Activated T-helper 1 cell treated with anti-CD3 and anti-CD28 coated beads, Interleukin-12 subunit alpha, Interleukin-12 subunit beta, Interleukin-2, Interleukin-4 antibody, amounts not matched to agents 30 ng/mL and 10 ng/mL and 1 ng/mL, durations not matched to agents 14 hours and 24 hours and 36 hours (primary cell): ENCODE measurements at regions not wholly inside any gene's neighbourhood (a gene's known extent, or its start where the extent isn't known, plus 50 kb on each side); places are given as distances from the start of the nearest gene placed in this dataset.

Experiments
- DNase-seq: peaks from one replicate; pipeline ENCODE4 v3.0.0; 2021; ENCODE audit warnings: low spot score
- H3K27ac Mint-ChIP-seq: one replicate; pipeline ENCODE4 v1.8.0; 2021; ENCODE audit warnings: mild to moderate bottlenecking, mixed read lengths
- H3K27me3 Mint-ChIP-seq: one replicate; pipeline ENCODE4 v1.8.0; 2022; ENCODE audit warnings: mild to moderate bottlenecking, moderate library complexity, mixed read lengths; ENCODE audit not compliant: insufficient read depth
- H3K36me3 Mint-ChIP-seq: one replicate; pipeline ENCODE4 v1.8.0; 2021; ENCODE audit warnings: low read depth, mixed read lengths
- H3K4me1 Mint-ChIP-seq: one replicate; pipeline ENCODE4 v1.8.0; 2021; ENCODE audit warnings: low read depth, mixed read lengths
- H3K4me3 Mint-ChIP-seq: one replicate; pipeline ENCODE4 v1.8.0; 2021; ENCODE audit warnings: mild to moderate bottlenecking, moderate library complexity, mixed read lengths
- H3K9me3 Mint-ChIP-seq: one replicate; pipeline ENCODE4 v1.8.0; 2021; ENCODE audit warnings: mixed read lengths
- intact Hi-C: fragments of 100-400 bp; cut with micrococcal nuclease; formaldehyde crosslinking; loops from one replicate; pipeline ENCODE4 v1.15.1; 2024

DNA sequence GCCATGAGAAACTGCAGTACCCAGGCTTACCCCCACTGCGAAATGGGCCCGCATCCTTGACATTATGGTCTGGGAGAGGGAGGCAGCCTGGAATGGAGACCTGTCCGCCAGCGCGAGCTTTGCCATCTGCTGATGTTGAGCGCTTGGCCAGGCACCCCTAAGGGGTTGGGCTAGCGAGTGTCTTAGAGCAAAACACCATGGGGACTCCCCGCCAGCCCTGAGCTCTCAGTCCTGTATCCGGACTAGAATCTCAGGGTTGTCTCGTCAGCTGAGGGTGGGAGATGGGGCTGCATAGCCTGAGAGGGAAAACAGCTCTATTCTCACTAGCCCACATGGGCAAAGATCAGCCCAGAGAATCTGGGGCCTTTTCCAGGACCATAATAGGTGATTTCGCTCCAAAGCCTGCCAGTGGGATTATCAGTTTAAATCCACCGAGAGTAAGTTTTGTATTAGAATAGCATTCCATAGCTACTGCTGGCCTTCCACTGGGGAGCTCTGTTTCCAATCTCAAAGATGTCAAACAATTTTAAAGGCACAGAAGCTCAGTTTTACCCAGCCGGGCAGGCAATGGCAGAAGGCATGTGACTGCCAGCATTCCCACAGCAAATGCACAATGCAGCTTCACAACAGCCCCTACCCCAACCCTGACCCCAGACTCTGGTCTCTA, 167.5 kb upstream of the TPM1 start:
- intact Hi-C loops, result no loop called here
- peaks cover 7% of the 10 kb centered on the region for H3K4me1 Mint-ChIP-seq

DNA sequence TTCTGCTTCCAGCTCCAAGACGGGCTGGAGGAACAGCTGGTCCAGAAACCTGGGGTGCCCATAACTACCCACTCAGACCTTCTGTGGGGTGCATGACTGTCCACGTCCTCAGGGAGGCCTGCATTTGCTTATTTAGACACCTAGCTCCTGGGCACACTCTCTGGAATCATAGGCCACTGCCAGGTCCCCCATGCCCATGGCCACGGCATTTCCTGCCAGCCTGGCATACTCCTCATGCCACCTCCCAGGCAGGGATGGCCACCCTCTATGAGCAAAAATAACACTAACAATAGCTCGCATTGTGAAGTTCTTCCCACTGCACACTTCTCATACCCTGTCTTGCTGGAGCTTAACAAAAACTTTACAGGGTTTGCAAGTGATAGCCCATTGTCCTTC, 166.9 kb upstream of the TPM1 start:
- Mint-ChIP-seq H3K36me3 (no peaks in the 10 kb centered on the region), H3K27me3 (peaks cover 6% of the 10 kb centered on the region), H3K4me3 (no peak overlapping the region), H3K4me1 (peaks cover 10% of the 10 kb centered on the region), H3K27ac (no peak overlapping the region), H3K9me3 (no peaks in the 10 kb centered on the region)
- DNase-seq, result no peak
- intact Hi-C loops, result no loop called here

More for the DNA sequence above, 167.5 kb upstream of the TPM1 start:
- DNase-seq, result no peak
- Mint-ChIP-seq H3K36me3 (no peaks in the 10 kb centered on the region), H3K27ac (no peak overlapping the region), H3K9me3 (no peaks in the 10 kb centered on the region), H3K4me3 (no peak overlapping the region), H3K27me3 (peaks cover 6% of the 10 kb centered on the region)

DNA sequence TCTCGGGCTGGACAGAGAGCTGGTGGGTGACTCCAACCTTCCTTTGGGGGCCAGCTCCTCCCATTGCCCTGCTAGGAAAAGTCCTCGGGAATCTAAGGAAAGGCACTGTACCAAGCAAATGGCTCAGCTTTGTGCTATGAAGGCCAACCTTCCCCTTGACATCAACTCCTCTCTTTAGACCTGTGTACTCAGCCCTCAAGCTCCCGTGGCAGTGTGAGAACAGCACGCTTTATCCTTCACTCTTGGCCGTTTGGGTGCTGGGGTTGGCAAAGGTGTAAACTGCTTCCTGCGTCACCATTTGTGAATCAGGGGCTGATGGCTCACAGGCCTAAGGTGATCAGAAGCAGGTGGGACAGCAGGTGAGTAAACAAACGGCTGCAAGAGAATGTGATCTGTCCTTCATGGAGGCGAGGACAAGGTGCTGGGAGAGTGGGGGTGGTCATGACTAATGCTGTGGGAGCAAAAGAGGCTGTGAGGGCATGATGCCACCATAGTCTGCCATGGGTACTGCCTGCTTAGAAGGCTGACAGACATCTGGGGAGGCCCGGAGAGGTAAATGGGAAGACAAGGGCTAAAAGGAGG, 165.2 kb upstream of the TPM1 start:
- Mint-ChIP-seq H3K27ac (no peak overlapping the region), H3K27me3 (peaks cover 6% of the 10 kb centered on the region), H3K4me1 (peaks cover 10% of the 10 kb centered on the region), H3K9me3 (no peaks in the 10 kb centered on the region), H3K36me3 (no peaks in the 10 kb centered on the region), H3K4me3 (no peak overlapping the region)
- intact Hi-C loops, result no loop called here
- DNase-seq, result no peak

DNA sequence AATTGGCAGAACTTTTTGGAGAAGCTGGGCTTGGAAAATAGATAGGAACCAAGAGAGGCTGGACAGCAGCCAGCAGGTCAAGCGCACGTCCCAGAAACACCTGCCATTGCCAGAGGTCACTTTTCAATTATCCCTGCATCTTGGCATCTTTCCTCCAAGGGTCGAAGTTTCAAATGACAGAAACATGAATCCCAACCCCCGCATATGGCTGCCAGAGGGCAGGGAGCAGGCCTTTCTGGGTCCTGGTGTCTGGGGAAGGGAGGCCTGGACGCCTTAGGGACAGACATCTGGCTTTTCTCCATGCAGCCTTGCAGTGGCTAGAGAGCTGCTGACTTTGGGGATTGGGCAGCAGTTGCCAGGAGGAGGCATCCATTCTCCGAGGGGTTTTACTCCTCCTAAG, 164.5 kb upstream of the TPM1 start:
- Mint-ChIP-seq H3K9me3 (no peaks in the 10 kb centered on the region), H3K27me3 (peaks cover 6% of the 10 kb centered on the region), H3K36me3 (no peaks in the 10 kb centered on the region), H3K4me1 (peaks cover 10% of the 10 kb centered on the region), H3K4me3 (no peak overlapping the region), H3K27ac (no peak overlapping the region)
- intact Hi-C loops, result no loop called here
- DNase-seq, result no peak

DNA sequence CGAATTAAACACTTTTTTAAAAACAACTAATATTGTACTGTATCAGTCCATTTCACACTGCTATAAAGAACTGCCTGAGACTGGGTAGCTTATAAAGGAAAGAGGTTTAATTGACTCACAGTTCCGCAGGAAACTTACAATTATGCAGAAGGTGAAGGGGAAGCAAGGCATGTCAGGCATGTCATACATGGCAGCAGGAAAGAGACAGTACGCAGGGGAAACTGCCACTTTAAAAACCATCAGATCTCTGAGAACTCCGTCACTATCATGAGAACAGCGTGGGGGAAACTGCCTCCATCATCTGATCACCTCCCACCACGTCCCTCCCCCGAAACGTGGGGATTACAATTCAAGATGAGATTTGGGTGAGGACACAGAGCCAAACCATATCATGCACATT, 162.8 kb upstream of the TPM1 start:
- Mint-ChIP-seq H3K4me3 (no peak overlapping the region), H3K4me1 (peaks cover 10% of the 10 kb centered on the region), H3K27ac (no peak overlapping the region), H3K36me3 (no peaks in the 10 kb centered on the region), H3K27me3 (peaks cover 11% of the 10 kb centered on the region), H3K9me3 (no peaks in the 10 kb centered on the region)
- intact Hi-C loops, result no loop called here
- DNase-seq, result no peak

DNA sequence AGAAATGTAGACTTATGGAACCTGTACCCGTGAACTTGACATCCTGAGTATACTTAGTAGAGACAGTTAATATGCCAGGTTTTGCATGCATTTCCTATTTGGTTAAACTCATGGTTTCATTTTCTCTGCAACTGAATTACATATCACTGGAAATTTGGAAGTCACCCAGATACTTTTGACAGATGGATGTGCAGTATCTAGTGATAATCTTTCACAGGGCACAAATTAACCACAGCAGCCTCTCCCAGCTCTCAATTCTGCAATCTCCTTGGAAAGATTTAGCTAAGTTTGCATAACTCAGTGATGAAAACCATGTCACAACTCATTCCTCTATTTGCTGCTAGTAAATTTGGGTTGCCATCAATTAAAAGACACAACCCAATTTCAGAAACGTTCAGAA, 162.3 kb upstream of the TPM1 start:
- intact Hi-C loops, result no loop called here
- no peak for DNase-seq
- Mint-ChIP-seq H3K27ac (no peak overlapping the region), H3K36me3 (no peaks in the 10 kb centered on the region), H3K4me1 (peaks cover 10% of the 10 kb centered on the region), H3K9me3 (no peaks in the 10 kb centered on the region), H3K27me3 (peaks cover 12% of the 10 kb centered on the region), H3K4me3 (no peak overlapping the region)

DNA sequence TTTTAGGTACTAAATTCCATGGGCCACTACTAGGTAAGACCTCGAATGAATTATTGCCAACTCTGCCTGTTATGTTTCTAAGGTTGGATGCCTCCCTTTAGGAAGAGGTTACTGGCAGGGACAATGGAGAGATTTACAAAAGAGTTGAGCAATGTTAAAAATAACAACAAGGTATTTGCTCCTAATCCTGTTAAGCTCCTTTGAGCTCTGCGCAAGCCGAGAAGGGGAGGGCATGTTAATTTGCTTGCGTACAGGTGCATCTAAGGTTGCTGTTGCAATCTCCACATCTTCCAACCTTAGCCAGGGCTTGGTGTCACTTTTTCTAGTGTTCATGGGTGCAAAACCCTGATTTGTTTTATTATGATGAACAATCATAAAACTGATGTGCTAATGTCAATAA, 161.5 kb upstream of the TPM1 start:
- H3K9me3 Mint-ChIP-seq, result no peaks in the 10 kb centered on the region
- H3K27me3 Mint-ChIP-seq, result peaks cover 12% of the 10 kb centered on the region
- peaks cover 10% of the 10 kb centered on the region for H3K4me1 Mint-ChIP-seq
- no peak for DNase-seq
- H3K4me3 Mint-ChIP-seq, result no peak overlapping the region
- intact Hi-C loops, result no loop called here
- no peaks in the 10 kb centered on the region for H3K36me3 Mint-ChIP-seq
- no peak overlapping the region for H3K27ac Mint-ChIP-seq

DNA sequence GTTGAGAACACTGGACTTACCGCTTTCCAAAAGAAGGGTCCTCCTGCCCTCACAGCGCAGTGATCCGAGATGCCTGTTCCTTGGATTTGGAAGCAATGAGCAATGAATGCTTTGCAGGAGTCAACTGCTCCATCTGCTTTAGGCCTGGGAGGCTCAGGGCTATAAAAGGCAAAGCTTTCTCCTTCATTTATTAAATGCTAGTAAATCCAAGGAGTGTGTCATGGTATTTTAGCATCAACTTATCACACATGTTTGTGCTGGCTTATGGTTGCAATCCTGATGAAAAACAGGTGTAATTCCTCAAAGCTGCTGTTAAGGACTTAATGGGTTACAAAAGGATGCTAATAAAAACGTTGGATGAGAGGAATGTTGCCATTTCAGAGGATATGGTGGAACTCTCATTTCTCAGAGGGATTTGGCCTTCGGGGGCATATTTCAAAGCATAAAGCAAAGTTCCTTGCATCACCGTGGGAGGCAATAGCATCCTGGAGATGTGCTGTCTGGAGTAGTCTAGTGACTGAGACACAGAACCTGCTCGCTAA, 158.5 kb upstream of the TPM1 start:
- DNase-seq, result no peak
- Mint-ChIP-seq H3K36me3 (no peaks in the 10 kb centered on the region), H3K4me3 (no peak overlapping the region), H3K27ac (no peak overlapping the region), H3K4me1 (peaks cover 10% of the 10 kb centered on the region), H3K27me3 (peaks cover 9% of the 10 kb centered on the region), H3K9me3 (no peaks in the 10 kb centered on the region)
- intact Hi-C loops, result no loop called here

DNA sequence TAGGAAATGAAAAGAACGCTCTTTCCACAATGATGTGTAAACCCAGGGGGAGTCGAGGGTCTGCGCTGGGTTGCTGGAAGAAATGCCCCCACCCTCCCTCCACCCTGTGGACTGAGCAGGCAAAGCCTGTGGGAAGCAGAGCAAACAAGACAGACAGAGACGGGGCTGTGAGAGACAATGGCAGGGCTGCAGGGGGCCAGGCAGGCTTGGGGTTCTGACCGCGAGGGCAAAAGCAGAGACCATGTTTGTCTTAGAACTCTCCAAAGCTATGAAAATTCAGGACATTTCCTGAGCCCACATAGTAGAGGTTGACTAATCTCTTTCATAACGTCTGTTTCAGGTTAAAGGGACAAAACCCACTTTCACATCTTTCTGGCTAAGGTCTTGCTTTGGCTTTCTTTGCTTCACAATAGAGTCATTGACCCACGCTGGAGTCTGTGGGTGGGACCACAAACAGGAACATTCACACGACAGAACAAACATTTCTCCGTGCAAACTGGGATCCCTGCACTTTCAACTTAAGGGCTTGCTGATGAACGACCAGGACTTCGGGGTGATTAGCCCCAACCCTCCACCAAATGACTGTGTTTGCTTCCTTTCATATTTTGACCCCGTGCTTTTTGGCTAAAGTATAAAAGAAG, 156.0 kb upstream of the TPM1 start:
- Mint-ChIP-seq H3K9me3 (no peaks in the 10 kb centered on the region), H3K4me3 (no peak overlapping the region), H3K4me1 (no peaks in the 10 kb centered on the region), H3K27ac (no peak overlapping the region), H3K36me3 (no peaks in the 10 kb centered on the region), H3K27me3 (peaks cover 9% of the 10 kb centered on the region)
- intact Hi-C loops, result no loop called here
- DNase-seq, result no peak

DNA sequence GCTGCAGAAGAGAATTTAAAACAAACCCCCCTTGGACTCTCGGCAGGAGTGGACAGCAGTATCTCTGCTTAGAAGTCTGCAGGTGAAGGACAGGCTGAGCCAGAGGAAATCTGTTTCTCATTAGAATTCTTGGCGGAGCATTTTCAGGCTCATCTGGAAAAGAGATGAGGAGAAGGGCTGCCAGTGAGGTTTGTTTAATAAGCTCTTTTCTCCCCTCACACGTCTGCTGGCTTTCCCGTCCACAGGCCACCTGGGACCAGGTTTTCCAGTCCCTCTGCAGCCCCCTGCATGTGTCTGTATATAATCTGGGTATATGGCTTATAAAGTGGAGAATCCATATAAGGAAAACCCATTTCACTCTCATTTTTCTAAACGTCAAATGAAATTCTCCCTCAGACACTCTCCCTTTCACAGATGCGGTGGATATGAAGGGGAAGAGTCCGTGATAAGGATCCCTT, 155.4 kb upstream of the TPM1 start:
- intact Hi-C loops, result no loop called here
- no peak for DNase-seq
- peaks cover 9% of the 10 kb centered on the region for H3K27me3 Mint-ChIP-seq
- no peak overlapping the region for H3K4me3 Mint-ChIP-seq
- no peaks in the 10 kb centered on the region for H3K36me3 Mint-ChIP-seq
- H3K27ac Mint-ChIP-seq, result no peak overlapping the region
- H3K9me3 Mint-ChIP-seq, result no peaks in the 10 kb centered on the region
- H3K4me1 Mint-ChIP-seq, result no peaks in the 10 kb centered on the region

DNA sequence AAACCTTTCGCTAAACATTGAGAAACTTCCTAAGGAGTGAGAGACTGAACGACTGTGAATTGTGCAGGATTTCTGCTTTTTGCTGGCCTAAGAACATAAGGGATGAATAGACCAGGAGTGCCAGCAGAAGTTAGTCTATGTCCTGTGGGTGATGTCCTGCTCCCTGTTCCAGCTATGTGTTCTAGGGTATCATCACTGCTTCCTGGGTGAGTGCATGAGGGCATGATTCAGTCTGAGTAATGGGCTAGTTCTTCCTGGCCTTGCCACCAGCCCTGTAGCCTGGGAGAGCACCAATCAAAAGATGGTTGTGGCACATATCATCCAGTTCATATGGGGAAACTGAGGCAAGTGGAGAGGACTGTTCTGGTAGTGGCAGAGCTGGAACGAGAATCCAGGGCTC, 153.9 kb upstream of the TPM1 start:
- no peaks in the 10 kb centered on the region for H3K4me1 Mint-ChIP-seq
- peaks cover 13% of the 10 kb centered on the region for H3K27me3 Mint-ChIP-seq
- H3K4me3 Mint-ChIP-seq, result no peak overlapping the region
- no peak for DNase-seq
- no peaks in the 10 kb centered on the region for H3K9me3 Mint-ChIP-seq
- H3K27ac Mint-ChIP-seq, result no peak overlapping the region
- intact Hi-C loops, result no loop called here
- H3K36me3 Mint-ChIP-seq, result no peaks in the 10 kb centered on the region

DNA sequence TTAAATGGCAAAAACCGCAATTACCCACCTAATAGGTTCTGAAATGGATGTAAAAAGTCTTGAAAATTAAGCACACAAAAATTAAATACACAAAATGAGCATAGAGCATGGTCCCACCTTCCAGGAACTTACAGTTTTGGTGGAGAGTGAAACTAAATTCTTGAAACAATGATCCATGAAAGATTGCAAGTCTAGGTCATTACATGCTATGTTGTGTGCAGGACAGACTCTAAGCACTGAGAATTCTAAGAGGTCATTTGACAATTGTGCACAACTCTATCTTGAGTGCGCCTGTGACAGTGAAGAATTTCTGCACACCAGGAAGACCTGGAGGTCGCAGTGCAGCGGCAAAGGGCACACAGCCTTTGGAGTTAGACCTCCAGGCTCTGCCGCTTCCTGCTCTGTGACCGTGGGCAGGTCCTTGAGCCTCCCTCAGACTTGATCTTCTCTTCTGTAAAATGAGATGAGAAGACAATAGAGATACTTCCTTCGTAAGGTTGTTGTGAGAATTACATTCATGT, 153.3 kb upstream of the TPM1 start:
- no peak overlapping the region for H3K27ac Mint-ChIP-seq
- no peaks in the 10 kb centered on the region for H3K36me3 Mint-ChIP-seq
- no peaks in the 10 kb centered on the region for H3K9me3 Mint-ChIP-seq
- intact Hi-C loops, result no loop called here
- peaks cover 11% of the 10 kb centered on the region for H3K27me3 Mint-ChIP-seq
- DNase-seq, result no peak
- no peak overlapping the region for H3K4me3 Mint-ChIP-seq
- no peaks in the 10 kb centered on the region for H3K4me1 Mint-ChIP-seq
